Left lobe of liver (tissue), 2 donors: ENCODE measurements at regions not wholly inside any gene's neighbourhood (a gene's known extent, or its start where the extent isn't known, plus 50 kb on each side); places are given as distances from the start of the nearest gene placed in this dataset.
"Not testable (repeated sequence)": the region's sequence is repeated elsewhere in the genome, so short reads cannot be mapped to it uniquely, and the experiment has no call there.

Experiments
- ATAC-seq: fragments of 200-7000 bp; cut with Tn5 transposase; one replicate; pipeline ENCODE4 v1.9.1; 2020; ENCODE audit warnings: mild to moderate bottlenecking, moderate library complexity
- DNase-seq: peaks from one replicate; pipeline ENCODE4 v3.0.0-alpha.2; 2020; ENCODE audit warnings: low spot score
- donor health status: DM: no; HTN: no; CAD: no; lungs with moderate emphysema.
- donor health status: DM: no; HTN: yes; CAD: no.

DNA sequence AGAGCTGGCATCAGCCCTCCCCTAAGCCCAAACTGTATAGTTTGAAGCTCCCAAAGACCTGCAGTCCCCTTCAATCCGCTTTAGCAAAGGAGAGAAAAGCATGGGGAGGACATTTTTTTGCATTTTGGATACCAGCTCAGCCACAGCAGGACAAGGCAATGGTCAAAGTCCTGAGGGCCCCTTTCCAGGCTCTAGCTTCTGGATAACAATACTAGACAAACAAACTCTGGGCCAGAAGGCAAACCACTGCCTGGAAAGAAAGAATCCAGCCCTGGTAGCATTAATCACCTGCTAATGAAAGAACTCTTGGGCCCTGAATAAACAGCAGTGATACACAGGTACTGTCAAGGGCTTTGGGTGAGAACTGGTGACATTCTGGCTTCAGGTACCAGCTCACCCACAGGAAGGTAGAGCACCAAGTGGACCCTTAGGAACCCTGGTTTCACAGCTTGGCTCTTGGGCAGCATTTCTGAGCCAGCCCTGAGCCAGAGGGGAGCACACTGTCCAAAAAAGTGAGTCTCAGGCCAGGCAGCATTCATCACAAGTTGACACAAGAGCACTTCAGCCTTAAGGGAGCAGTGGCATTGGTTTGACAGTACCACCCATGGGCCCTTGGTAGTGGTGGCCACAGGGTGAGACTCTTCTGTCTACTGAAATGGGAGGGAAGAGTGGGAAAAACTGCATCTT is 62.5 kb downstream of the SPIN3 start:
- ATAC-seq (peak; percentile 95), DNase-seq (peak; percentile 68)

DNA sequence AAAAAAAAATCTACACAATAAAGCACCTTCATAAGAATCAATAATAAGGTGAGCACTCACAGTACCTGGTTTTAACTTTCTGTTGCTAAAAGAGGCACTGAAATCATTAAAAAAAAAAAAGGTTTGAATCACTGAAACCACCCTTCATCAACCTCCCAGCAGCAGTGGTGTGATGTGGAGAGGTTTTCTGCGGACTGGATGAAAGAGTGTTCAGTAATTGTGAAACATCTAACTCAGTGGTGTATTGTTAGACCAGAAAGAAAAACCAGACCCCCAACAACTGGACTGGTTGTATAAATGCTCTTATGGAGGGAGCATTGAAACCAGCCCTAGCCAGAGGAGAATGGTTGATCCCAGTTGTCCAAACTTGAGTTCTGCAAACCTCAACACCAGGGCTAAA is 63.2 kb downstream of the SPIN3 start:
- DNase-seq (no peak), ATAC-seq (no peak)

DNA sequence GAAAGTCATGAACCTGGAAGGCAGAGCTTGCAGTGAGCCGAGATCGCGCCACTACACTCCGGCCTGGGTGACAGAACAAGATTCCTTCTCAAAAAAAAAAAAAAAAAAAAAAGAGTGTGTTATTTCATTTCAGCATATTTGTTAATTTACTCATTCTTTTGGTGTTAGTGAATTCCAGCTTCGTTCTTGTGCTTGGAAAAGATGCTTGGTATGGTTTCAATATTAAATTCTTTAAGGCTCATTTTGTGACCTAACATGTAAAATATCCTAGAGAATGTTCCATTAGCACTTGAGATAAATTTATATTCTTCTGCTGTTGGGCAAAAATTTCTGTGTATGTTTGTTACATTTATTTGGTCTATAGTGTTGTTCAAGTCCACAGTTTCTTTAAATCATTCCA is 66.8 kb downstream of the SPIN3 start:
- ATAC-seq (no peak), DNase-seq (no peak)

DNA sequence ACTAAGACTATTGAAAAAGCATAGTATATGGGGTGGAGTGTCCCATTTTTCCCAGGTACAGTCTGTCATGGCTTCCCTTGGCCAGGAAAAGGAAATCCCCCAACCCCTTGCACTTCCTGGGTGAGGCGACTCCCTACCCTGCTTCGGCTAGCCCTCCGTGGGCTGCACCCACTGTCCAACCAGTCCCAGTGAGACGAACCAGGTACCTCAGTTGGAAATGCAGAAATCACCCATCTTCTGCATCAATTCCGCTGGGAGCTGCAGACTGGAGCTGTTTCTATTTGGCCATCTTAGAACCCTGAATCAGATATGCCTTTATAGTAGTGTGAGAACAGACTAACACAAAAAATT is 74.4 kb downstream of the SPIN3 start:
- not testable (repeated sequence) for ATAC-seq, DNase-seq

DNA sequence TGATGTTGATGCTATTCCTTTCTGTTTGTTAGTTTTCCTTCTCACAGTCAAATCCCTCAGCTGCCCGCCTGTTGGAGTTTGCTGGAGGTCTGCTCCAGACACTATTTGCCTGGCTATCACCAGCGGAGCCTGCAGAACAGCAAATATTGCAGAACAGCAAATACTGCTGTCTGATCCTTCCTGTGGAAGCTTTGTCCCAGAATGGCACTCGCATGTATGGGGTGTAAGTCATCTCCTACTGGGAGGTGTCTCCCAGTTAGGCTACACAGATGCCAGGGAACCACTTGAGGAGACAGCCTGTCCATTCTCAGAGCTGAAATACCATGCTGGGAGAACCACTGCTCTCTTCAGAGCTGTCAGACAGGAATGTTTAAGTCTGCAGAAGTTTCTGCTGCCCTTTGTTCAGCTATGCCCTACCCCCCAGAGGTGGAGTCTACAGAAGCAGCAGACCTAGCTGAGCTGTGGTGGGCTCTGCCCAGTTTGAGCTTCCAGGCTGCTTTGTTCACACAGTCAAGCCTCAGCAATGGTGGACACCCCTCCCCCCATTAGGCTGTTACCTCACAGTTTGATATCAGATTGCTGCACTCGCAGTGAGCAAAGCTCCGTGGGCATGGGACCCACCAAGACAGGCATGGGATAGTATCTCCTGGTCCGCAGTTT is 74.9 kb downstream of the SPIN3 start:
- DNase-seq = peak; percentile 43
- peak; percentile 67 for ATAC-seq

DNA sequence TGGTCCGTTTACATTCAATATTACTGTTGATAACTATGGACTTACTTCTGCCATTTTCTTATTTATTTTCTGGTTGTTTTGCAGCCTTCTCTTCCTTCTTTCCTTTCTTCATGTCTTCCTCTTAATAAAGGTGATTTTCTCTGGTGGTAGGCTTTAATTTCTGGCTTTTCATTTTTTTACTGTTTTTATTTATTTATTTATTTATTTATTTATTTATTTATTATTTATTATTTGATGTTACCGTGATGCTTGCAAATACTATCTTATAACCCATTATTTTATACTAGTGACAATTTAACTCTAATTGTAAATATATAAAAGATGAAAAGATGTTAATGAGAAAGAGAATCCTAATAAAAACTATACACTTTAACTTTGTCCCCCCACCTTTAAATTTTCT is 112.8 kb downstream of the SPIN3 start:
- no peak for ATAC-seq

More for the DNA sequence above, 112.8 kb downstream of the SPIN3 start:
- DNase-seq = no peak
